Liver (tissue), 8 donors: ENCODE measurements at regions not wholly inside any gene's neighbourhood (a gene's known extent, or its start where the extent isn't known, plus 50 kb on each side); places are given as distances from the start of the nearest gene placed in this dataset.
"Not testable (repeated sequence)": the region's sequence is repeated elsewhere in the genome, so short reads cannot be mapped to it uniquely, and the experiment has no call there.

Experiments
- DNase-seq: peaks from one replicate; pipeline ENCODE4 v3.0.0-alpha.2; 2017; ENCODE audit warnings: low spot score
- H3K27ac ChIP-seq, 2 donors: one replicate each; pipeline ENCODE4 v1.7.0; 2013; ENCODE audit warnings: inconsistent platforms in 2 of 2, low read length in 2 of 2, control low read depth in 1 of 2, low read depth in 1 of 2, mild to moderate bottlenecking in 1 of 2
- H3K27me3 ChIP-seq, 4 donors: one replicate each; pipeline versions ENCODE4 v1.6.1 to v1.7.0; 2013; ENCODE audit warnings: low read length in 3 of 4, inconsistent platforms in 1 of 4, mild to moderate bottlenecking in 1 of 4, moderate library complexity in 1 of 4; ENCODE audit not compliant: control insufficient read depth in 4 of 4, insufficient read depth in 4 of 4
- H3K36me3 ChIP-seq, 4 donors: one replicate each; pipeline versions ENCODE4 v1.6.1 to v1.7.0; 2013; ENCODE audit warnings: low read length in 3 of 4, mild to moderate bottlenecking in 3 of 4, low read depth in 1 of 4, moderate library complexity in 1 of 4; ENCODE audit not compliant: control insufficient read depth in 4 of 4, insufficient read depth in 3 of 4
- H3K4me1 ChIP-seq, 4 donors: one replicate each; pipeline versions ENCODE4 v1.6.1 to v1.7.0; 2013; ENCODE audit warnings: low read length in 3 of 4, mild to moderate bottlenecking in 3 of 4, moderate library complexity in 1 of 4; ENCODE audit not compliant: control insufficient read depth in 4 of 4, insufficient read depth in 4 of 4
- H3K4me3 ChIP-seq, 3 donors: one replicate each; pipeline versions ENCODE4 v1.6.1 to v1.7.0; 2013; ENCODE audit warnings: low read length in 3 of 3, control low read depth in 1 of 3, low read depth in 1 of 3, mild to moderate bottlenecking in 1 of 3
- H3K9ac ChIP-seq, 2 donors: one replicate each; pipeline ENCODE4 v1.7.0; 2013; ENCODE audit warnings: low read length in 2 of 2, mild to moderate bottlenecking in 2 of 2, moderate library complexity in 2 of 2, control low read depth in 1 of 2, low read depth in 1 of 2
- H3K9me3 ChIP-seq, 4 donors: one replicate each; pipeline versions ENCODE4 v1.6.1 to v1.7.0; 2013; ENCODE audit warnings: low read length in 3 of 4; ENCODE audit not compliant: control insufficient read depth in 4 of 4
- CTCF ChIP-seq: fragments of 150-350 bp; IDR thresholded peaks from 2 replicates; pipeline ENCODE4 v1.5.1; 2017; ENCODE audit warnings: improper control_type of control experiment, low read depth, low read length; ENCODE audit not compliant: missing input control
- EGR1 ChIP-seq, 2 donors: IDR thresholded peaks; 2 replicates each; pipeline ENCODE4 v1.6.1; 2016 to 2018; ENCODE audit warnings: antibody characterized with exemption in 2 of 2, low read depth in 2 of 2
- FOXA1 ChIP-seq: IDR thresholded peaks from 2 replicates; pipeline ENCODE4 v1.6.1; 2016; ENCODE audit warnings: antibody characterized with exemption
- GABPA ChIP-seq, 2 donors: IDR thresholded peaks in 1 of 2; conservative IDR thresholded peaks in 1 of 2; 2 replicates each; pipeline ENCODE4 v1.6.1; 2016; ENCODE audit warnings: antibody characterized with exemption in 2 of 2, mild to moderate bottlenecking in 1 of 2, moderate library complexity in 1 of 2
- HNF4G ChIP-seq: IDR thresholded peaks from 2 replicates; pipeline ENCODE4 v1.6.1; 2016; ENCODE audit warnings: antibody characterized with exemption
- JUND ChIP-seq, 2 donors: IDR thresholded peaks; 2 replicates each; pipeline ENCODE4 v1.6.1; 2016; ENCODE audit warnings: antibody characterized with exemption in 2 of 2
- RAD21 ChIP-seq, 2 donors: IDR thresholded peaks; 2 replicates each; pipeline ENCODE4 v1.6.1; 2016; ENCODE audit warnings: antibody characterized with exemption in 2 of 2, mild to moderate bottlenecking in 2 of 2
- REST ChIP-seq: IDR thresholded peaks from 2 replicates; pipeline ENCODE4 v1.6.1; 2016; ENCODE audit warnings: antibody characterized with exemption, mild to moderate bottlenecking
- RXRA ChIP-seq, 2 donors: IDR thresholded peaks; 2 replicates each; pipeline ENCODE4 v1.6.1; 2017 to 2018; ENCODE audit warnings: antibody characterized with exemption in 2 of 2, mild to moderate bottlenecking in 1 of 2
- SP1 ChIP-seq: IDR thresholded peaks from 2 replicates; pipeline ENCODE4 v1.6.1; 2018; ENCODE audit warnings: antibody characterized with exemption, mild to moderate bottlenecking
- TAF1 ChIP-seq: conservative IDR thresholded peaks from 2 replicates; pipeline ENCODE4 v1.6.1; 2016; ENCODE audit warnings: antibody characterized with exemption, mild to moderate bottlenecking
- YY1 ChIP-seq: IDR thresholded peaks from 2 replicates; pipeline ENCODE4 v1.6.1; 2016; ENCODE audit warnings: antibody characterized with exemption, mild to moderate bottlenecking
- WGBS: extraction: QIAGEN DNeasy Blood & Tissue Kit; methylation state at CpG from one replicate; pipeline ENCODE4 v1.1.7; 2013; 5-methylcytosine and 5-hydroxymethylcytosine counted together
- TF ChIP-seq, protein P1 (sequence below): IDR thresholded peaks from 2 replicates; pipeline ENCODE4 v1.6.1; 2016; ENCODE audit warnings: antibody characterized with exemption
- donor health status: healthy.
- donor health status: healthy.
- donor health status: healthy.
- donor health status: healthy.
- donor health status: healthy.

DNA sequence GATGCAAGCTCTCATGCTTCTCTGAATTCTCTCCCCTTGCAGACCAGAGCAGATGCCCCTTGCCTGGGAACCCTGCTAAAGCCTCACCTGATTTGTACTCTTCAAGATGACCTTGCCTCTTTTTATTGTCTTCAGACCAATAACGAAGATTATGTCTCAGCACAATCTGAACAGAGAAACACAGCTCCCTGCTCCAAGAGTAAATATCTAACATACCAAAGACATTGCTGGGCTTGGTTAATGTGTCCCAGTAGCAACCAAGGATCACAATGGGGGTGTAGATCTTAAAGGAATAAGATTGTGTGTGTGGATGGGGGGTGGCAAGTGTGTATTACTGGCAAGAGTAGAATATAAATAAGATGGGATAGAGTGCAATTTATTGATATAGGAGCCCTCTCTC lies 67.6 kb upstream of the LHFPL2 start (continued):
- TF ChIP-seq GABPA (IDR thresholded peaks at IDR 0.05 in 1 of 2, conservative IDR thresholded peaks at IDR 0.05 in 1 of 2) (no peak), HNF4G (no peak), YY1 (no peak), SP1 (no peak), FOXA1 (no peak), EGR1 (IDR thresholded peaks at IDR 0.05; ENCODE audit: low read depth in 2 of 2) (no peak)

DNA sequence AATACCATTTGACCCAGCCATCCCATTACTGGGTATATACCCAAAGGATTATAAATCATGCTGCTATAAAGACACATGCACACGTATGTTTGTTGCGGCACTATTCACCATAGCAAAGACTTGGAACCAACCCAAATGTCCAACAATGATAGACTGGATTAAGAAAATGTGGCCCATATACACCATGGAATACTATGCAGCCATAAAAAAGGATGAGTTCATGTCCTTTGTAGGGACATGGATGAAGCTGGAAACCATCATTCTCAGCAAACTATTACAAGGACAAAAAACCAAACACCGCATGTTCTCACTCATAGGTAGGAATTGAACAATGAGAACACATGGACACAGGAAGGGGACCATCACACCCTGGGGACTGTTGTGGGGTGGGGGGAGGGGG lies 66.8 kb upstream of the LHFPL2 start:
- H3K9me3 ChIP-seq, DNase-seq, H3K9ac ChIP-seq, H3K27me3 ChIP-seq, H3K36me3 ChIP-seq, H3K4me1 ChIP-seq, H3K27ac ChIP-seq, H3K4me3 ChIP-seq: not testable (repeated sequence)
- 96% methylated on average over 3 of the region's 3 CpGs for WGBS

DNA sequence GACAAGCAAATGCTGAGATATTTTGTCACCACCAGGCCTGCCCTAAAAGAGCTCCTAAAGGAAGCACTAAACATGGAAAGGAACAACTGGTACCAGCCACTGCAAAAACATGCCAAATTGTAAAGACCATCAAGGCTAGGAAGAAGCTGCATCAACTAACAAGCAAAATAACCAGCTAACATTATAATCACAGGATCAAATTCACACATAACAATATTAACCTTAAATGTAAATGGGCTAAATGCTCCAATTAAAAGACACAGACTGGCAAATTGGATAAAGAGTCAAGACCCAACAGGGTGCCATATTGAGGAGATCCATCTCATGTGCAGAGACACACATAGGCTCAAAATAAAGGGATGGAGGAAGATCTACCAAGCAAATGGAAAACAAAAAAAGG lies 63.1 kb upstream of the LHFPL2 start:
- not testable (repeated sequence) for H3K27me3 ChIP-seq, H3K4me1 ChIP-seq, H3K9me3 ChIP-seq, DNase-seq, H3K9ac ChIP-seq, H3K4me3 ChIP-seq, H3K36me3 ChIP-seq, H3K27ac ChIP-seq

DNA sequence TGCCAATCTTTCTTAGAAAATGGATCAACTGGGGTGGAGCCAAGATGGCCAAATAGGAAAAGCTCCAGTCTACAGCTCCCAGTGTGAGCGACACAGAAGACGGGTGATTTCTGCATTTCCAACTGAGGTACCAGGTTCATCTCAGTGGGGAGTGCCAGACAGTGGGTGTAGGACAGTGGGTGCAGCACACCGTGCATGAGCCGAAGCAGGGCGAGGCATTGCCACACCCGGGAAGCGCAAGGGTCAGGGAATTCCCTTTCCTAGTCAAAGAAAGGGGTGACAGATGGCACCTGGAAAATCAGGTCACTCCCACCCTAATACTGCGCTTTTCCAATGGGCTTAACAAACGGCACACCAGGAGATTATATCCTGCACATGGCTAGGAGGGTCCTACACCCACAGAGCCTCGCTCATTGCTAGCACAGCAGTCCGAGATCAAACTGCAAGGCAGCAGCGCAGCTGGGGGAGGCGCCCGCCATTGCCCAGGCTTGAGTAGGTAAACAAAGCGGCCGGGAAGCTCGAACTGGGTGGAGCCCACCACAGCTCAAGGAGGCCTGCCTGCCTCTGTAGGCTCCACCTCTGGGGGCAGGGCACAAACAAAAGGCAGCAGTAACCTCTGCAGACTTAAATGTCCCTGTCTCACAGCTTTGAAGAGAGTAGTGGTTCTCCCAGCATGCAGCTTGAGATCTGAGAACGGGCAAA lies 61.3 kb upstream of the LHFPL2 start:
- H3K36me3 ChIP-seq, H3K9ac ChIP-seq, H3K9me3 ChIP-seq, H3K4me3 ChIP-seq, DNase-seq, H3K27ac ChIP-seq, H3K4me1 ChIP-seq, H3K27me3 ChIP-seq: not testable (repeated sequence)
- 97% methylated on average over 18 of the region's 18 CpGs for WGBS

GRCh38 chr5:78706825-78707224 lies 58.3 kb upstream of the LHFPL2 start:
- Histone ChIP-seq H3K27me3 (no peaks in the 10 kb centered on the region), H3K4me3 (no peak overlapping the region), H3K9ac (no peak overlapping the region), H3K4me1 (no peaks in the 10 kb centered on the region), H3K27ac (no peak overlapping the region), H3K36me3 (no peaks in the 10 kb centered on the region), H3K9me3 (peaks cover 0 to 2% (median 0%) of the 10 kb centered on the region in 4 donors)
- DNase-seq = no peak
- TF ChIP-seq RXRA (IDR thresholded peaks at IDR 0.05) = no peak
- WGBS = 87% methylated on average over 3 of the region's 3 CpGs

- 75% methylated on average over 2 of the region's 2 CpGs for WGBS
- Histone ChIP-seq H3K4me3 (no peak overlapping the region), H3K4me1 (no peaks in the 10 kb centered on the region), H3K9ac (no peak overlapping the region), H3K36me3 (no peaks in the 10 kb centered on the region), H3K27ac (no peak overlapping the region), H3K27me3 (no peaks in the 10 kb centered on the region), H3K9me3 (peaks cover 0 to 2% (median 0%) of the 10 kb centered on the region in 4 donors)
- DNase-seq = no peak
- TF ChIP-seq YY1 = no peak
- TF ChIP-seq RAD21 (IDR thresholded peaks at IDR 0.05) = no peak
- TF ChIP-seq RXRA (IDR thresholded peaks at IDR 0.05) = no peak
- no peak for TF ChIP-seq TAF1
- TF ChIP-seq, protein P1, sequence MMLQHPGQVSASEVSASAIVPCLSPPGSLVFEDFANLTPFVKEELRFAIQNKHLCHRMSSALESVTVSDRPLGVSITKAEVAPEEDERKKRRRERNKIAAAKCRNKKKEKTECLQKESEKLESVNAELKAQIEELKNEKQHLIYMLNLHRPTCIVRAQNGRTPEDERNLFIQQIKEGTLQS = no peak
- TF ChIP-seq CTCF = no peak
- no peak for TF ChIP-seq HNF4G
- no peak for TF ChIP-seq JUND (IDR thresholded peaks at IDR 0.05)
- TF ChIP-seq REST = no peak
Measured at GRCh38 chr5:78706381-78706780, 57.8 kb upstream of the LHFPL2 start.
